PFSK-1 (cell line): ENCODE measurements at regions not wholly inside any gene's neighbourhood (a gene's known extent, or its start where the extent isn't known, plus 50 kb on each side); places are given as distances from the start of the nearest gene placed in this dataset.

Experiments
- FOXP2 ChIP-seq: optimal IDR thresholded peaks from 2 replicates; pipeline ENCODE3; 2011; ENCODE audit warnings: borderline replicate concordance, control low read depth, inconsistent platforms; ENCODE audit not compliant: insufficient read depth; ENCODE audit errors: extremely low read length, extremely low read depth
- POLR2AphosphoS5 ChIP-seq: IDR thresholded peaks from 2 replicates; pipeline ENCODE4 v1.6.1; 2012; ENCODE audit warnings: low read depth, mild to moderate bottlenecking, control low read depth, low read length, moderate library complexity
- SIN3A ChIP-seq: IDR thresholded peaks from 2 replicates; pipeline ENCODE4 v1.6.1; 2012; ENCODE audit warnings: mild to moderate bottlenecking, low read length, moderate library complexity, borderline replicate concordance; ENCODE audit not compliant: insufficient read depth
- TAF1 ChIP-seq: IDR thresholded peaks from 2 replicates; pipeline ENCODE4 v1.6.1; 2012; ENCODE audit warnings: low read length, control low read depth, borderline replicate concordance; ENCODE audit not compliant: insufficient read depth
- TF ChIP-seq, protein P1 (sequence below), 2 experiments: IDR thresholded peaks; 2 replicates each; pipeline versions ENCODE4 v1.6.1 to v1.8.0; 2011 to 2012; ENCODE audit warnings: low read depth in 2 of 2, low read length in 2 of 2, control low read depth in 1 of 2, inconsistent platforms in 1 of 2, mild to moderate bottlenecking in 1 of 2, moderate library complexity in 1 of 2; ENCODE audit not compliant: insufficient read depth in 1 of 2

DNA sequence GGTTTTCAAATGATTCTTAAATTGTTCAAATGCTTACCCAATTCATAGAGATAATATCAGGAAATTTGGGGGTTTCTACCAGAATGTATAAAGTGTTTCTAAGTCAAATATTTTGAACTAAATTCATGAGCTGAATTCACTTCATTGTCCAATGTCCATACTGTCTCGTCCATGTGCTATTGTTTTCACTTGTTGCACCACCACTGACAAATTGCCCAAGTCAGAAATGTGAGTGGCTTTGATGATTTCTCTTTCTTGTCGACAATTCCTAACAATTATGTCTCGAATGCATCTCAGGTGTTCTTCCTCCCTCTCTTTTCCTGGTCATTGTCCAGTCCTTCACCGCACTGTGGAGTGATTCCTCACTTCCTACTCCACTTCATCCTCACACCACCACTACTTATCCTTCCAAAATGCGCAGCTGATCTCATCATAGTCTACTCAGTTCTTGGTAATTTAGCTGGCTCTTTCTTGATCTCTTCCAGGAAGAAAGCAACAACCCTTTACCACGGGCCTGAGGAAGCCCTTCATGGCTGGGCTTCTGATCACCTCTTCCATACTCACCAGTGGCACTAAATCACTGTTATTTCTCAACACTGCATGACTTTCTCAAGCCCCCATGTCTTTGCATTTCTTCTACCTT is 161.1 kb downstream of the FOXA2 start:
- TF ChIP-seq FOXP2 (no peak), SIN3A (no peak), POLR2AphosphoS5 (no peak), TAF1 (no peak)
- TF ChIP-seq, protein P1, sequence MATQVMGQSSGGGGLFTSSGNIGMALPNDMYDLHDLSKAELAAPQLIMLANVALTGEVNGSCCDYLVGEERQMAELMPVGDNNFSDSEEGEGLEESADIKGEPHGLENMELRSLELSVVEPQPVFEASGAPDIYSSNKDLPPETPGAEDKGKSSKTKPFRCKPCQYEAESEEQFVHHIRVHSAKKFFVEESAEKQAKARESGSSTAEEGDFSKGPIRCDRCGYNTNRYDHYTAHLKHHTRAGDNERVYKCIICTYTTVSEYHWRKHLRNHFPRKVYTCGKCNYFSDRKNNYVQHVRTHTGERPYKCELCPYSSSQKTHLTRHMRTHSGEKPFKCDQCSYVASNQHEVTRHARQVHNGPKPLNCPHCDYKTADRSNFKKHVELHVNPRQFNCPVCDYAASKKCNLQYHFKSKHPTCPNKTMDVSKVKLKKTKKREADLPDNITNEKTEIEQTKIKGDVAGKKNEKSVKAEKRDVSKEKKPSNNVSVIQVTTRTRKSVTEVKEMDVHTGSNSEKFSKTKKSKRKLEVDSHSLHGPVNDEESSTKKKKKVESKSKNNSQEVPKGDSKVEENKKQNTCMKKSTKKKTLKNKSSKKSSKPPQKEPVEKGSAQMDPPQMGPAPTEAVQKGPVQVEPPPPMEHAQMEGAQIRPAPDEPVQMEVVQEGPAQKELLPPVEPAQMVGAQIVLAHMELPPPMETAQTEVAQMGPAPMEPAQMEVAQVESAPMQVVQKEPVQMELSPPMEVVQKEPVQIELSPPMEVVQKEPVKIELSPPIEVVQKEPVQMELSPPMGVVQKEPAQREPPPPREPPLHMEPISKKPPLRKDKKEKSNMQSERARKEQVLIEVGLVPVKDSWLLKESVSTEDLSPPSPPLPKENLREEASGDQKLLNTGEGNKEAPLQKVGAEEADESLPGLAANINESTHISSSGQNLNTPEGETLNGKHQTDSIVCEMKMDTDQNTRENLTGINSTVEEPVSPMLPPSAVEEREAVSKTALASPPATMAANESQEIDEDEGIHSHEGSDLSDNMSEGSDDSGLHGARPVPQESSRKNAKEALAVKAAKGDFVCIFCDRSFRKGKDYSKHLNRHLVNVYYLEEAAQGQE (IDR thresholded peaks at IDR 0.05; ENCODE audit: insufficient read depth in 1 of 2, low read depth in 2 of 2, low read length in 2 of 2), result no peak

DNA sequence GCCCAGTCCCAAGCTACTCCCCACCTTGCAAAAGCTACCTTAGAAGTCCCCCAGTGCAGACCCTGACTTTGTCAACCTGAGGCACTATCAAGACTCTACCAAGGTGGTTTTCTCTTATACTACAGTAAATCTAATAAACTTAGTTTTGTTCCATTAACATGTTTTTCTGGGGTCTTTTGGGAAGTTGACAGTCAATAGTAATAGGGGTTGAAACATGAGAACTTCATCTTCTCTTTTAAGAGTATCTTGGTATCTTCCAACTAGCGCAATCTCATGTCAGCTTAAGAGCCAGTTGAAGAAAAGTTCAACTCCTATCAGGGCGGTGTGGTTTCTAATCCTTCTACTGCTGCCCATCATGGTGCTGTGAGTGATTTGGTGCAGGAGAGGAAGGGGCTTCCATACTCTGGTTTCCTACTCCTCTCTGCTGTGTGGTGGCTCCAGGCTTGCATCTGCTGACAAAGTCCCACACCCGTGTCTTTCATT is 164.2 kb downstream of the FOXA2 start:
- TF ChIP-seq, protein P1 (IDR thresholded peaks at IDR 0.05; ENCODE audit: insufficient read depth in 1 of 2, low read depth in 2 of 2, low read length in 2 of 2), result no peak
- TF ChIP-seq POLR2AphosphoS5 (no peak), FOXP2 (no peak), SIN3A (no peak), TAF1 (no peak)

GRCh38 chr20:22418738-22419137 is 165.6 kb downstream of the FOXA2 start:
- TF ChIP-seq POLR2AphosphoS5 (no peak), SIN3A (no peak)

GRCh38 chr20:22414305-22414742 is 170.0 kb downstream of the FOXA2 start:
- TF ChIP-seq FOXP2 (no peak), TAF1 (no peak), POLR2AphosphoS5 (no peak), SIN3A (no peak)
- TF ChIP-seq, protein P1 (IDR thresholded peaks at IDR 0.05; ENCODE audit: insufficient read depth in 1 of 2, low read depth in 2 of 2, low read length in 2 of 2), result no peak

GRCh38 chr20:22412977-22413868 is 171.1 kb downstream of the FOXA2 start:
- no peak for TF ChIP-seq POLR2AphosphoS5
- no peak for TF ChIP-seq SIN3A
- TF ChIP-seq FOXP2, result no peak
- TF ChIP-seq, protein P1 (IDR thresholded peaks at IDR 0.05; ENCODE audit: insufficient read depth in 1 of 2, low read depth in 2 of 2, low read length in 2 of 2), result no peak
- TF ChIP-seq TAF1, result no peak
